HCT116 (cell line): ENCODE measurements at regions not wholly inside any gene's neighbourhood (a gene's known extent, or its start where the extent isn't known, plus 50 kb on each side); places are given as distances from the start of the nearest gene placed in this dataset.

ENCODE experiments used
- EZH2 ChIP-seq: fragments of 200-600 bp; sonication (generic); IDR thresholded peaks from 2 replicates; pipeline ENCODE4 v1.6.1; 2017; ENCODE audit warnings: antibody characterized with exemption, mixed run types
- TF ChIP-seq, protein P1 (sequence below), 3 experiments: fragments of 200-600 bp in 1 of 3; sonication (generic) in 1 of 3; IDR thresholded peaks in 2 of 3; conservative IDR thresholded peaks in 1 of 3; 2 replicates each; pipeline ENCODE4 v1.5.1; 2012 to 2017; ENCODE audit warnings: low read depth in 2 of 3, low read length in 2 of 3, antibody characterized with exemption in 1 of 3, borderline replicate concordance in 1 of 3, control low read depth in 1 of 3, mild to moderate bottlenecking in 1 of 3, mixed read lengths in 1 of 3, mixed run types in 1 of 3, moderate library complexity in 1 of 3; ENCODE audit not compliant: insufficient read depth in 1 of 3
- TF ChIP-seq, protein P2 (sequence below): IDR thresholded peaks from 2 replicates; pipeline ENCODE4 v1.6.1; 2012

DNA sequence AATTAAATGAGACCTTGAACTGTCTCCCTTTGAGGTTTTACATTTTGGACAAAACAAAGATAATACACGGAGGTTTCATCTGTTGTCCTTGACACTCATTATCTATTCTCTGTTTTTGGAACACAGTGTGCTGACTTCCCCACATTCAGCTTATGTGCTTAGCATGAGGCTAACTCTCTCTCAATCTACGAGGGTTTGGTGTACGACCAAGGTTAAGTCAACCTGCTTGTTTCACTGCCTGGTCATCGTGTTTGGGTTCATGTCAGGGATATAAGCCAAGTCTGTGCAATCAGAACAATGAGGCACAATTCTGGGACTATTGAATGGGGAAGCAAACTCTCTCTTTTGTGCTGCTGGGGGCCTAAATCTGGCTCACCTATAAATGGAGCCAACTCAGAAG, 328.5 kb upstream of the USP25 start:
- no peak for TF ChIP-seq EZH2
- TF ChIP-seq, protein P1, sequence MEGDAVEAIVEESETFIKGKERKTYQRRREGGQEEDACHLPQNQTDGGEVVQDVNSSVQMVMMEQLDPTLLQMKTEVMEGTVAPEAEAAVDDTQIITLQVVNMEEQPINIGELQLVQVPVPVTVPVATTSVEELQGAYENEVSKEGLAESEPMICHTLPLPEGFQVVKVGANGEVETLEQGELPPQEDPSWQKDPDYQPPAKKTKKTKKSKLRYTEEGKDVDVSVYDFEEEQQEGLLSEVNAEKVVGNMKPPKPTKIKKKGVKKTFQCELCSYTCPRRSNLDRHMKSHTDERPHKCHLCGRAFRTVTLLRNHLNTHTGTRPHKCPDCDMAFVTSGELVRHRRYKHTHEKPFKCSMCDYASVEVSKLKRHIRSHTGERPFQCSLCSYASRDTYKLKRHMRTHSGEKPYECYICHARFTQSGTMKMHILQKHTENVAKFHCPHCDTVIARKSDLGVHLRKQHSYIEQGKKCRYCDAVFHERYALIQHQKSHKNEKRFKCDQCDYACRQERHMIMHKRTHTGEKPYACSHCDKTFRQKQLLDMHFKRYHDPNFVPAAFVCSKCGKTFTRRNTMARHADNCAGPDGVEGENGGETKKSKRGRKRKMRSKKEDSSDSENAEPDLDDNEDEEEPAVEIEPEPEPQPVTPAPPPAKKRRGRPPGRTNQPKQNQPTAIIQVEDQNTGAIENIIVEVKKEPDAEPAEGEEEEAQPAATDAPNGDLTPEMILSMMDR (IDR thresholded peaks at IDR 0.05 in 2 of 3, conservative IDR thresholded peaks at IDR 0.05 in 1 of 3; ENCODE audit: borderline replicate concordance in 1 of 3, insufficient read depth in 1 of 3, low read depth in 2 of 3, low read length in 2 of 3) = no peak
- TF ChIP-seq, protein P2, sequence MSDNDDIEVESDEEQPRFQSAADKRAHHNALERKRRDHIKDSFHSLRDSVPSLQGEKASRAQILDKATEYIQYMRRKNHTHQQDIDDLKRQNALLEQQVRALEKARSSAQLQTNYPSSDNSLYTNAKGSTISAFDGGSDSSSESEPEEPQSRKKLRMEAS = no peak
